B cell (primary cell): ENCODE measurements at regions not wholly inside any gene's neighbourhood (a gene's known extent, or its start where the extent isn't known, plus 50 kb on each side); places are given as distances from the start of the nearest gene placed in this dataset.

Source experiments
- ATAC-seq: fragments of 200-7000 bp; cut with Tn5 transposase; one replicate; pipeline ENCODE4 v1.10.0; 2021; ENCODE audit warnings: low read depth, mild to moderate bottlenecking, moderate number of reproducible peaks, moderate library complexity
- CTCF ChIA-PET: fragments of 350-600 bp; sonication (Branson Sonifier 250); formaldehyde crosslinking; loops from one replicate; lab custom pipeline; 2021; ENCODE audit warnings: antibody characterized with exemption, inconsistent platforms; lab: Charles Lee
- POLR2A ChIA-PET: fragments of 350-600 bp; sonication (Branson Sonifier 250); formaldehyde crosslinking; loops from one replicate; lab custom pipeline; 2021; ENCODE audit warnings: antibody characterized with exemption; lab: Charles Lee
- DNase-seq: peaks from one replicate; pipeline ENCODE4 v3.0.0; 2013
- H2AFZ ChIP-seq: 2 replicates; pipeline ENCODE4 v1.6.1; 2012; ENCODE audit warnings: mild to moderate bottlenecking, low read depth, low read length; ENCODE audit not compliant: insufficient read depth, poor library complexity, severe bottlenecking
- H3K27ac ChIP-seq, 2 donors: 1 replicate in 1 of 2; 2 replicates in 1 of 2; pipeline ENCODE4 v1.5.1; 2012 to 2013; ENCODE audit warnings: low read length in 2 of 2, mild to moderate bottlenecking in 2 of 2, moderate library complexity in 1 of 2
- H3K27me3 ChIP-seq, 4 experiments: fragments of 200-600 bp in 1 of 4; sonication (generic) in 1 of 4; replicated peaks in 1 of 4; 1 replicate in 2 of 4; 2 replicates in 2 of 4; pipeline versions ENCODE4 v1.6.1 to v1.7.0; 2013 to 2016; ENCODE audit warnings: low read length in 3 of 4, mild to moderate bottlenecking in 2 of 4, mixed read lengths in 1 of 4, moderate library complexity in 1 of 4; ENCODE audit not compliant: insufficient read depth in 4 of 4, control insufficient read depth in 3 of 4; ENCODE audit errors: control extremely low read depth in 1 of 4
- H3K36me3 ChIP-seq, 2 experiments: replicated peaks in 1 of 2; 1 replicate in 1 of 2; 2 replicates in 1 of 2; pipeline versions ENCODE4 v1.6.1 to v1.7.1; 2013; ENCODE audit warnings: low read length in 1 of 2; ENCODE audit not compliant: insufficient read depth in 2 of 2, control insufficient read depth in 1 of 2; ENCODE audit errors: control extremely low read depth in 1 of 2, extremely low read depth in 1 of 2
- H3K4me1 ChIP-seq, 2 donors: fragments of 200-600 bp in 1 of 2; sonication (generic) in 1 of 2; 1 replicate in 1 of 2; 2 replicates in 1 of 2; pipeline versions ENCODE4 v1.5.1 to v1.6.1; 2013 to 2017; ENCODE audit warnings: low read length in 2 of 2; ENCODE audit not compliant: control insufficient read depth in 2 of 2, insufficient read depth in 2 of 2
- H3K4me2 ChIP-seq: replicated peaks from 2 replicates; pipeline ENCODE3; 2012; ENCODE audit warnings: mild to moderate bottlenecking, low read depth, low read length; ENCODE audit not compliant: poor library complexity, severe bottlenecking
- H3K4me3 ChIP-seq, 5 experiments: fragments of 200-600 bp in 1 of 5; sonication (generic) in 1 of 5; 1 replicate in 3 of 5; 2 replicates in 2 of 5; pipeline versions ENCODE4 v1.5.1 to v1.7.0; 2011 to 2016; ENCODE audit warnings: low read length in 4 of 5, mild to moderate bottlenecking in 4 of 5, low read depth in 2 of 5, control low read depth in 1 of 5, moderate library complexity in 1 of 5; ENCODE audit not compliant: insufficient read depth in 1 of 5; ENCODE audit errors: control extremely low read depth in 1 of 5, extremely low read depth in 1 of 5
- H3K79me2 ChIP-seq: fragments of 200-600 bp; sonication (generic); one replicate; pipeline ENCODE4 v1.6.0; 2016; ENCODE audit warnings: low read length; ENCODE audit not compliant: control insufficient read depth, insufficient read depth
- H3K9ac ChIP-seq: fragments of 200-600 bp; sonication (generic); 2 replicates; pipeline ENCODE4 v1.6.1; 2017; ENCODE audit warnings: mild to moderate bottlenecking, low read length, moderate library complexity
- H3K9me3 ChIP-seq, 3 donors: one replicate each; pipeline versions ENCODE4 v1.6.1 to v1.7.1; 2013; ENCODE audit warnings: low read length in 2 of 3; ENCODE audit not compliant: control insufficient read depth in 2 of 3, insufficient read depth in 1 of 3; ENCODE audit errors: control extremely low read depth in 1 of 3
- H4K20me1 ChIP-seq: 2 replicates; pipeline ENCODE4 v1.6.0; 2012; ENCODE audit warnings: mild to moderate bottlenecking, low read length; ENCODE audit not compliant: insufficient read depth, control insufficient read depth, poor library complexity, severe bottlenecking
- H3K27ac Mint-ChIP-seq: one replicate; pipeline ENCODE4 v1.8.0; 2021; ENCODE audit warnings: mixed read lengths
- H3K27me3 Mint-ChIP-seq: one replicate; pipeline ENCODE4 v1.8.0; 2021; ENCODE audit warnings: mixed read lengths
- H3K4me1 Mint-ChIP-seq: one replicate; pipeline ENCODE4 v1.8.0; 2021; ENCODE audit warnings: mixed read lengths
- H3K4me3 Mint-ChIP-seq: one replicate; pipeline ENCODE4 v1.8.0; 2021; ENCODE audit warnings: mixed read lengths
- H3K9me3 Mint-ChIP-seq: one replicate; pipeline ENCODE4 v1.8.0; 2022; ENCODE audit warnings: mixed read lengths; ENCODE audit not compliant: insufficient read depth
- CTCF ChIP-seq: fragments of 200-600 bp; IDR thresholded peaks from one replicate; pipeline ENCODE4 v1.8.0; 2022; ENCODE audit warnings: antibody characterized with exemption, mild to moderate bottlenecking
- EZH2 ChIP-seq: IDR thresholded peaks from 2 replicates; pipeline ENCODE4 v1.6.1; 2012; ENCODE audit warnings: borderline replicate concordance, low read depth, mild to moderate bottlenecking, moderate library complexity, low read length; ENCODE audit not compliant: insufficient read depth, poor library complexity, severe bottlenecking
- WGBS: methylation state at CpG from one replicate; pipeline ENCODE4 v1.1.5; 2013; ENCODE audit warnings: missing lambda C conversion rate; ENCODE audit not compliant: insufficient coverage; 5-methylcytosine and 5-hydroxymethylcytosine counted together
- intact Hi-C: fragments of 100-400 bp; cut with micrococcal nuclease; formaldehyde crosslinking; loops from one replicate; pipeline ENCODE4 v1.10.0; 2022

GRCh38 chr5:88419931-88420330 lies 151.3 kb upstream of the TMEM161B start:
- Mint-ChIP-seq H3K27me3 (peaks cover 2% of the 10 kb centered on the region), H3K9me3 (no peaks in the 10 kb centered on the region), H3K4me3 (no peak overlapping the region), H3K4me1 (no peaks in the 10 kb centered on the region), H3K27ac (no peak overlapping the region)
- Histone ChIP-seq H3K4me1 (no peaks in the 10 kb centered on the region), H3K36me3 (no peaks in the 10 kb centered on the region), H3K27me3 (no peaks in the 10 kb centered on the region), H2AFZ (no peak overlapping the region), H3K4me3 (no peak overlapping the region), H3K79me2 (no peaks in the 10 kb centered on the region), H3K4me2 (no peak overlapping the region), H3K9ac (no peak overlapping the region), H4K20me1 (no peaks in the 10 kb centered on the region), H3K27ac (no peak overlapping the region), H3K9me3 (no peaks in the 10 kb centered on the region)
- WGBS = no CpG with 5 or more reads among the region's 3 CpGs
- TF ChIP-seq CTCF = no peak
- TF ChIP-seq EZH2 = no peak
- ChIA-PET CTCF (interaction anchor here (0.6 kb wide), 1 partner anchor 282 kb away, joined by 3 read pairs; no protein-coding TSS in a partner anchor), POLR2A (no interaction called here)
- intact Hi-C loops = no loop called here
- DNase-seq (no peak), ATAC-seq (no peak)

- Mint-ChIP-seq H3K4me1 (no peaks in the 10 kb centered on the region), H3K9me3 (no peaks in the 10 kb centered on the region), H3K4me3 (no peak overlapping the region), H3K27me3 (peaks cover 9% of the 10 kb centered on the region), H3K27ac (no peak overlapping the region)
- Histone ChIP-seq H4K20me1 (no peaks in the 10 kb centered on the region), H2AFZ (no peak overlapping the region), H3K9me3 (no peaks in the 10 kb centered on the region), H3K9ac (no peak overlapping the region), H3K27me3 (peaks cover 0 to 3% (median 0%) of the 10 kb centered on the region in 4 experiments), H3K79me2 (no peaks in the 10 kb centered on the region), H3K27ac (no peak overlapping the region), H3K4me3 (no peak overlapping the region), H3K4me1 (no peaks in the 10 kb centered on the region), H3K36me3 (no peaks in the 10 kb centered on the region), H3K4me2 (no peak overlapping the region)
- ChIA-PET CTCF (no interaction called here), POLR2A (no interaction called here)
- 86% methylated on average over 1 of the region's 4 CpGs for WGBS
- no peak for ATAC-seq
- TF ChIP-seq EZH2 = no peak
- no peak for TF ChIP-seq CTCF
- no peak for DNase-seq
- intact Hi-C loops = no loop called here
Measured at GRCh38 chr5:88407341-88407740, 138.7 kb upstream of the TMEM161B start.
